Transverse colon (tissue), 4 donors: ENCODE measurements at regions not wholly inside any gene's neighbourhood (a gene's known extent, or its start where the extent isn't known, plus 50 kb on each side); places are given as distances from the start of the nearest gene placed in this dataset.

ENCODE experiments used
- DNase-seq: peaks from one replicate; pipeline ENCODE4 v3.0.0-alpha.2; 2019
- H3K27ac ChIP-seq, 4 donors: fragments of 200-600 bp; sonication (generic); 2 replicates each; pipeline ENCODE4 v1.5.1; 2016 to 2018; ENCODE audit warnings: inconsistent platforms in 4 of 4
- H3K27me3 ChIP-seq: fragments of 200-600 bp; sonication (generic); 2 replicates; pipeline ENCODE4 v1.5.1; 2017; ENCODE audit warnings: inconsistent platforms
- H3K36me3 ChIP-seq, 4 donors: fragments of 200-600 bp; sonication (generic); 2 replicates each; pipeline ENCODE4 v1.5.1; 2017 to 2019; ENCODE audit warnings: inconsistent platforms in 4 of 4
- H3K4me1 ChIP-seq, 4 donors: fragments of 200-600 bp; sonication (generic); 2 replicates each; pipeline ENCODE4 v1.5.1; 2017 to 2020; ENCODE audit warnings: inconsistent platforms in 4 of 4
- H3K4me3 ChIP-seq, 4 donors: fragments of 200-600 bp; sonication (generic); 1 replicate in 1 of 4; 2 replicates in 3 of 4; pipeline versions ENCODE4 v1.5.1 to v1.6.1; 2017 to 2019; ENCODE audit warnings: inconsistent platforms in 4 of 4
- H3K9me3 ChIP-seq, 2 donors: fragments of 200-600 bp; sonication (generic); 2 replicates each; pipeline ENCODE4 v1.5.1; 2017 to 2019; ENCODE audit warnings: inconsistent platforms in 2 of 2
- EP300 ChIP-seq: sonication (generic); formaldehyde crosslinking; IDR thresholded peaks from one replicate; pipeline ENCODE4 v1.6.1; 2017; ENCODE audit warnings: antibody characterized with exemption, low read depth
- POLR2A ChIP-seq: fragments of 450-650 bp; IDR thresholded peaks from one replicate; pipeline ENCODE4 v1.6.1; 2016; ENCODE audit warnings: antibody characterized with exemption, mild to moderate bottlenecking, moderate library complexity
- POLR2AphosphoS5 ChIP-seq, 3 donors: sonication (generic); formaldehyde crosslinking; IDR thresholded peaks; one replicate each; pipeline ENCODE4 v1.6.1; 2016; ENCODE audit warnings: antibody characterized with exemption in 3 of 3
- WGBS, 2 donors: methylation state at CpG; one replicate each; pipeline ENCODE4 v1.1.5; 2018; ENCODE audit warnings: low coverage in 1 of 2; 5-methylcytosine and 5-hydroxymethylcytosine counted together
- in situ Hi-C, 4 donors: fragments of 200-750 bp; cut with MboI; loops; one replicate each; pipeline versions ENCODE4 v1.15.0 to v1.15.1; 2017; ENCODE audit warnings: low sequenced_read_pairs in 3 of 4, low pct_ligation_motif_present in 1 of 4, low pct_unique_long_range_greater_than_20kb in 1 of 4
- intact Hi-C: fragments of 100-400 bp; cut with DNase I; formaldehyde crosslinking; loops from one replicate; pipeline ENCODE4 v1.15.1; 2023; ENCODE audit warnings: low total_unique reads
- TF ChIP-seq, protein P1 (sequence below), 5 experiments: fragments of 200-600 bp in 3 of 5; fragments of 450-650 bp in 2 of 5; sonication (generic) in 3 of 5; IDR thresholded peaks; 1 replicate in 2 of 5; 2 replicates in 3 of 5; pipeline ENCODE4 v1.5.1; 2016 to 2017; ENCODE audit warnings: antibody characterized with exemption in 5 of 5, inconsistent platforms in 3 of 5, mild to moderate bottlenecking in 2 of 5, moderate library complexity in 1 of 5

DNA sequence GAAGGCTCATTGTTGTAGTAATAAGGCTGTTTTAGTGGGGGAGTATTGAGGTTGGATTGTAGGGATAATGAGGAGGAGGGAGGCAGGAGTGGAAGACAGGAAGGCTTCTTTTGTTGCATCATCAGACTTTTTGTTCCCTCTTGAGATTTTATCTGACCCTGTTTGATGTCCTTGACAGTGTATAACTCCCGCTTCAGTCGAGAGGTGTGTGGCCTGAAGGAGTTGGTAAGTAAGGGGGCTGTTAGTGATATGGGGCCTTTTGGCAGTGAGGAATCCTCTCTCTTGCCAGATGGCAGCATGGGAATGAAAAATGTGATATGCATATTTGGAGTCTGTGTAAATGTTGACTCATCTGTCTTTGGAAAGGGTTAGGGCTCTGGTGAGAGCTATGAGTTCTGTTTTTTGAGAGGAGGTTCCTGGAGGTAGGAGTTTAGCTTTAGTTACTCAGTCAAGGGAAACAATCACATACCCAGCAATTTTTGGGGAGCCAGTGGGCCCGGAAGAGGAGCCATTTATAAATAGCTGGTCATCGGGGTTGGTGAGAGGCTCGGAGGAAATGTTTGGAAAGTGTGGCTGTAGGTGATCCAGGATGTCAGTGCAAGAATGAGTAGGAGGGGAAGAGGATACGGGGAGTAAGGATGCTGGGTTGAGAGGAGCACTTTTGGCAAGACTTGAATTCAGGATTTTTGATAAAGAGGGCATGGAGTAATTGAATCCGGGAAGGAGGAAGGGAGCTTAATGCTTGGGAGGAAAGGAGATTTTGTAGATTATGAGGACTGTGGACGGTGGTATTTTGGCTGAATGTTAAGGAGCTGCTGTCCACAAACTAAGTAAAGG, 136.7 kb upstream of the ETV3 start:
- H3K4me1 ChIP-seq, result no peaks in the 10 kb centered on the region
- in situ Hi-C loops, result no loop called here
- H3K27me3 ChIP-seq, result peaks cover 11% of the 10 kb centered on the region
- TF ChIP-seq EP300, result no peak
- TF ChIP-seq POLR2A, result no peak
- TF ChIP-seq POLR2AphosphoS5 (IDR thresholded peaks at IDR 0.05), result no peak
- TF ChIP-seq, protein P1, sequence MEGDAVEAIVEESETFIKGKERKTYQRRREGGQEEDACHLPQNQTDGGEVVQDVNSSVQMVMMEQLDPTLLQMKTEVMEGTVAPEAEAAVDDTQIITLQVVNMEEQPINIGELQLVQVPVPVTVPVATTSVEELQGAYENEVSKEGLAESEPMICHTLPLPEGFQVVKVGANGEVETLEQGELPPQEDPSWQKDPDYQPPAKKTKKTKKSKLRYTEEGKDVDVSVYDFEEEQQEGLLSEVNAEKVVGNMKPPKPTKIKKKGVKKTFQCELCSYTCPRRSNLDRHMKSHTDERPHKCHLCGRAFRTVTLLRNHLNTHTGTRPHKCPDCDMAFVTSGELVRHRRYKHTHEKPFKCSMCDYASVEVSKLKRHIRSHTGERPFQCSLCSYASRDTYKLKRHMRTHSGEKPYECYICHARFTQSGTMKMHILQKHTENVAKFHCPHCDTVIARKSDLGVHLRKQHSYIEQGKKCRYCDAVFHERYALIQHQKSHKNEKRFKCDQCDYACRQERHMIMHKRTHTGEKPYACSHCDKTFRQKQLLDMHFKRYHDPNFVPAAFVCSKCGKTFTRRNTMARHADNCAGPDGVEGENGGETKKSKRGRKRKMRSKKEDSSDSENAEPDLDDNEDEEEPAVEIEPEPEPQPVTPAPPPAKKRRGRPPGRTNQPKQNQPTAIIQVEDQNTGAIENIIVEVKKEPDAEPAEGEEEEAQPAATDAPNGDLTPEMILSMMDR (IDR thresholded peaks at IDR 0.05), result no peak
- H3K4me3 ChIP-seq, result no peak overlapping the region
- H3K36me3 ChIP-seq, result no peaks in the 10 kb centered on the region
- intact Hi-C loops, result no loop called here
- DNase-seq, result no peak
- WGBS, 2 donors, result 68 to 74% methylated on average over 5 to 8 of the region's 8 CpGs
- no peaks in the 10 kb centered on the region for H3K9me3 ChIP-seq
- no peak overlapping the region for H3K27ac ChIP-seq

DNA sequence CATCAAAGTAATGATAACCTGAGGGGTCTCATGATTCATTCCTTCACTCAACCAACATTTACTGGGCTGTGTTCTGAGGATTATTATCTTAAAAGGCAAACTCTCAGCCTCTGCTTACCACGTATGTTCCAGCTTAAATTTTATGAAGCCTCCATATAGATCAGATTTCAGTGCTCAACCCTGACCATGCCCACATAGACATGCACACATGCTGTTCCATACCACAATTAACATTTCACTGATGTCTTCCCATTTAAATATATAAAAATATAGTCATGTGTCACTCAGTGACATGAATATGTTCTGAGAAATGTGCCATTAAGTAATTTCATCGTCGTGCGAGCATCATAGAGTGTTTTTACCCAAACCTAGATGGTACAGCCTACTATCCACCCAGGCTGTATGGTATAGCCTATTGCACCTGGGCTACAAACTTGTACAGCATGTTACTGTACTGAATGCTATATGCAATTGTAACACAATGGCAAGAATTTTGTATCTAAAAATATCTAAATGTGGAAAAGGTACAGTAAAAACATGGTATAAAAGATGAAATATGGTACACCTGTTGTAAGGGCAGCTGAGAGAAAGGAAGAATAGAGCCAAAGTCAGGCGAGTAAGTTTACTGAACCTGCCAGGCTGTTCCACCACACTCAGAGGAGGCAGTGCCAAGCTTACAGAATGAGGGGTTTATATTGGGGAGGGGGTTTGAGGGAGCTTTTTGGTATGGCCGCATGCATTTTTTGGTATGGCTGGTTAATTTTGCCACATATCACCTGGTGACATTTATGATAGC, 134.7 kb upstream of the ETV3 start:
- no peak for DNase-seq
- Histone ChIP-seq H3K27ac (no peak overlapping the region), H3K36me3 (no peaks in the 10 kb centered on the region), H3K9me3 (no peaks in the 10 kb centered on the region), H3K4me3 (no peak overlapping the region), H3K4me1 (no peaks in the 10 kb centered on the region), H3K27me3 (no peaks in the 10 kb centered on the region)
- no peak for TF ChIP-seq POLR2AphosphoS5 (IDR thresholded peaks at IDR 0.05)
- TF ChIP-seq EP300, result no peak
- TF ChIP-seq, protein P1 (IDR thresholded peaks at IDR 0.05), result no peak
- no peak for TF ChIP-seq POLR2A
- intact Hi-C loops (no loop called here), in situ Hi-C loops (no loop called here)
- 82 to 83% methylated on average over 6 of the region's 6 CpGs for WGBS, 2 donors

DNA sequence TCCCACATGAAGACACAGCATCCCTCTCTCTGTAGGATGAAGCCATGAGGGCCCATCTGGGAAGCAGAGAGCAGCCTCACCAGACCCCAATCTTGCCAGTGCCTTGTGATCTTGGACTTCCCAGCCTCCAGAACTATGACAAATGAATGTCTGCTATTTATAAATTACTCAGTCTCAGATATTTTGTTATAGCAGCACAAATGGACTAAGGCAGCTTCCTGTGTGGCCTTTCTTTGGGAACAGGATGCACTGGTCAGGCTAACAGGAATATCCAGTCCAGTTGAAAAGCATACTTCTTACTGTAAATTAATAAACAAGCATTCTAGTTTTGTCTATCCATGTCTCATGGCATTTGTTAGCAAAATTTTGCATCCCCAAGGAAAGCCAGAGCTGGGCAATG, 134.1 kb upstream of the ETV3 start:
- Histone ChIP-seq H3K9me3 (no peaks in the 10 kb centered on the region), H3K4me1 (no peaks in the 10 kb centered on the region), H3K27ac (no peak overlapping the region), H3K27me3 (no peaks in the 10 kb centered on the region), H3K36me3 (no peaks in the 10 kb centered on the region), H3K4me3 (no peak overlapping the region)
- intact Hi-C loops (no loop called here), in situ Hi-C loops (no loop called here)
- TF ChIP-seq, protein P1 (IDR thresholded peaks at IDR 0.05), result no peak
- TF ChIP-seq EP300 (no peak), POLR2A (no peak), POLR2AphosphoS5 (IDR thresholded peaks at IDR 0.05) (no peak)
- DNase-seq, result no peak

DNA sequence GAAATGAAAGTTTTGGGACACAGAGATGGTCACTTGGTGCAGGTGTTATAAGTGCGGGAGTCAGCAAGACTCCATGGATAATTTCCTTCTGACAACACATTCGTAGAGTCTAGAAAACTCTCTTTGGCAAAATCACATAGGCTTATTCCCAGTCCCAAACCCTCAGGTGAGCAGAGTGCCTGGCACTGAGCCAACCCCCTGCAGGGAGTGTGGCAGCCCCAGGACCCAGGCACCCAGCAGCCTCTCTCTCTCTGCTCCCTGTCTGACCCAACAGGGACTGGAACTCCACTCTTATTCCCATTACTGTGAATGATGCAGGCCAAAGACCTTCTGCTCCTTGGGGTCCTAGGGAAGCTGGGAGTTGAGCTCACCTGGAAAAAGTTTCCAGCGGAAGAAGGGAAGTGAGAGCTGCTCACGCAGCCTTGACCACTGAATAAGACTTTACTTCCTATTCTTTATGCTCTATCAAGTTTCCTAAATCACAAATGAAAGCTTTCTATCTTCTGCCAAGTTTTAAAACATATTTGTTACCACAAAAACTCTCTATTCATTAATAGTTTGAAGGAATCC, 132.6 kb upstream of the ETV3 start:
- no peaks in the 10 kb centered on the region for H3K27me3 ChIP-seq
- no peak for DNase-seq
- no peak overlapping the region for H3K27ac ChIP-seq
- H3K4me1 ChIP-seq, result no peaks in the 10 kb centered on the region
- intact Hi-C loops, result no loop called here
- no peak overlapping the region for H3K4me3 ChIP-seq
- no peaks in the 10 kb centered on the region for H3K36me3 ChIP-seq
- TF ChIP-seq, protein P1 (IDR thresholded peaks at IDR 0.05), result no peak
- TF ChIP-seq POLR2AphosphoS5 (IDR thresholded peaks at IDR 0.05) (no peak), EP300 (no peak), POLR2A (no peak)
- 70 to 77% methylated on average over 2 to 4 of the region's 4 CpGs for WGBS, 2 donors
- H3K9me3 ChIP-seq, result no peaks in the 10 kb centered on the region
- in situ Hi-C loops, result no loop called here
